ENCODE measurements at regions not wholly inside any gene's neighbourhood (a gene's known extent, or its start where the extent isn't known, plus 50 kb on each side); places are given as distances from the start of the nearest gene placed in this dataset.
"Not testable (repeated sequence)": the region's sequence is repeated elsewhere in the genome, so short reads cannot be mapped to it uniquely, and the experiment has no call there.

DNA sequence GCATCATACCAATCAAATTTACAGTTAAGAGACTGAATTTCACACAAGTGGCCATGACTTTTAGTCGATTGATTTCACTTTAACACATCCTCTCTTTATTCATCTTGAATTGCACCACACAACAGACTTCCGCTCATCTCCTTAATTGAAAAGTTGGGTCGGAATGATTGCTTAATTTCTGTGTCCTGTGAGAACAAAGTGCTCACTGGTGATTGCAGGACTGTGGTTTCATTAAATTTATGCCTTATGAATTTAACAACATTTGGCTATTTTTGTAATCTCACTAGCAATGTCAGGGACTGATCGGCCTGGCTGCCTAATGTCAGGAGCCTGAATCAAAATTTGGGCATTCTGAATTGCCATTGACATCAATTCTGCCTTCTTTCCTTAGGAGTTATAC lies 1447.3 kb upstream of the ACO1 start (continued):
- TF ChIP-seq RNF2 (IDR thresholded peaks at IDR 0.05; ENCODE audit: borderline replicate concordance, low read depth, low read length, missing control alignments, poor library complexity, severe bottlenecking) (no peak), TAF1 (IDR thresholded peaks at IDR 0.05; ENCODE audit: low read depth, low read length) (no peak), CHD2 (IDR thresholded peaks at IDR 0.05; ENCODE audit: low read length) (no peak), CHD1 (IDR thresholded peaks at IDR 0.05; ENCODE audit: low read depth, low read length) (no peak), TEAD4 (IDR thresholded peaks at IDR 0.05; ENCODE audit: low read depth, low read length) (no peak), EGR1 (IDR thresholded peaks at IDR 0.05; ENCODE audit: borderline replicate concordance, low read depth, low read length) (no peak), KDM4A (IDR thresholded peaks at IDR 0.05; ENCODE audit: low read depth, low read length, severe bottlenecking) (no peak), HDAC6 (IDR thresholded peaks at IDR 0.05; ENCODE audit: low read depth, low read length) (no peak), RAD21 (IDR thresholded peaks at IDR 0.05 in 1 of 2, conservative IDR thresholded peaks at IDR 0.05 in 1 of 2; ENCODE audit: low read depth in 2 of 2, low read length in 2 of 2) (no peak), ASH2L (IDR thresholded peaks at IDR 0.05; ENCODE audit: low read length) (no peak)

DNA sequence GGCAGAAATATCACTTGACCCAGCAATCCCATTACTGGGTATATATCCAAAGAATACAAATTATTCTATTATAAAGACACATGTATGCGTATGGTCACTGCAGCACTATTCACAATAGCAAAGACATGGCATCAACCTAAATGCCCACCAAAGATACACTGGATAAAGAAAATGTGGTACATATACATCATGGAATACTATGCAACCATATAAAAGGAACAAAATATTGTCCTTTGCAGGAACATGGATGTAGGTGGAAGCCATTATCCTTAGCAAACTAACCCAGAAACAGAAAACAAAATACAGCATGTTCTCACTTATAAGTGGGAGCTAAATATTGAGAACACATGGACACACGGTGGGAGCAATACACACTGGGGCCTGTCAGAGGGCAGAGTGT lies 1441.6 kb upstream of the ACO1 start:
- H3K23ac ChIP-seq (ENCODE audit: insufficient read length); FAIRE-seq: not testable (repeated sequence)
- 89% methylated on average over 2 of the region's 2 CpGs; no CpG with 5 or more reads in 1 of the 2 experiments for WGBS, 2 experiments (ENCODE audit: extremely low coverage in 1 of 2, insufficient coverage in 1 of 2, insufficient read length in 1 of 2, insufficient replicate concordance in 2 of 2, low coverage in 1 of 2, low lambda C conversion rate in 2 of 2, missing lambda C conversion rate in 1 of 2)

More for the DNA sequence above, 1441.6 kb upstream of the ACO1 start:
- H3K79me2 ChIP-seq (ENCODE audit: control insufficient read depth in 1 of 2, insufficient read depth in 2 of 2, low read length in 2 of 2); H3K18ac ChIP-seq (ENCODE audit: extremely low read depth, low read length); H3K23me2 ChIP-seq (ENCODE audit: low read depth, low read length); H3K79me1 ChIP-seq (ENCODE audit: low read depth, low read length); POLR2A ChIA-PET (ENCODE audit: partially characterized antibody); H3K36me3 ChIP-seq (ENCODE audit: control insufficient read depth in 2 of 4, insufficient read depth in 4 of 4, low read length in 3 of 4); H3K27me3 ChIP-seq (replicated peaks in 1 of 4; ENCODE audit: control insufficient read depth in 3 of 4, extremely low read depth in 1 of 4, insufficient read depth in 3 of 4, low read length in 3 of 4); H4K20me1 ChIP-seq (replicated peaks in 1 of 2; ENCODE audit: control insufficient read depth in 1 of 2, insufficient read depth in 2 of 2, low read length in 2 of 2); CTCF ChIA-PET (ENCODE audit: partially characterized antibody); H3K56ac ChIP-seq (replicated peaks; ENCODE audit: insufficient read length, low read depth, low read length); H2BK5ac ChIP-seq (ENCODE audit: low read depth, low read length); H2AFZ ChIP-seq (ENCODE audit: low read length); H4K8ac ChIP-seq (ENCODE audit: extremely low read depth, insufficient read depth, low read length); H2BK20ac ChIP-seq (ENCODE audit: low read length); H2BK120ac ChIP-seq (replicated peaks; ENCODE audit: low read depth, low read length); H3K9ac ChIP-seq (replicated peaks in 1 of 4; ENCODE audit: extremely low read depth in 1 of 4, low read depth in 3 of 4, low read length in 3 of 4); DNase-seq (ENCODE audit: low read depth in 1 of 2, low spot score in 2 of 2); H3K4me2 ChIP-seq (ENCODE audit: insufficient read depth in 1 of 2, low read depth in 2 of 2, low read length in 2 of 2); H3K4me3 ChIP-seq (ENCODE audit: extremely low read depth in 1 of 4, insufficient read depth in 2 of 4, low read depth in 3 of 4, low read length in 4 of 4); H3K14ac ChIP-seq (ENCODE audit: insufficient read length); H4K5ac ChIP-seq (ENCODE audit: insufficient read length, low read depth, low read length); H2AK5ac ChIP-seq (ENCODE audit: low read depth, low read length); H2BK15ac ChIP-seq (ENCODE audit: low read length); H3K4ac ChIP-seq (replicated peaks; ENCODE audit: insufficient read length, low read depth, low read length); H4K91ac ChIP-seq (replicated peaks; ENCODE audit: insufficient read length, low read length); H2BK12ac ChIP-seq (ENCODE audit: low read depth, low read length); H3K9me3 ChIP-seq (ENCODE audit: insufficient read depth in 2 of 2, low read depth in 1 of 2, low read length in 1 of 2); H3K4me1 ChIP-seq (replicated peaks in 1 of 4; ENCODE audit: control insufficient read depth in 3 of 4, insufficient read depth in 4 of 4, low read length in 3 of 4); H3K27ac ChIP-seq (ENCODE audit: low read depth, low read length): not testable (repeated sequence)
